D721Med (cell line): ENCODE measurements at regions not wholly inside any gene's neighbourhood (a gene's known extent, or its start where the extent isn't known, plus 50 kb on each side); places are given as distances from the start of the nearest gene placed in this dataset.

Experiments
- DNase-seq: peaks from one replicate; pipeline ENCODE4 v3.0.0; 2011; ENCODE audit warnings: low spot score; ENCODE audit not compliant: insufficient read length
- FAIRE-seq: peaks from 2 replicates; lab custom pipeline; 2011; peaks lifted over from hg19 to GRCh38; lab: Jason Lieb, UNC
- TF ChIP-seq, protein P1 (sequence below): IDR thresholded peaks from 2 replicates; pipeline ENCODE4 v1.5.1; 2012; ENCODE audit warnings: mild to moderate bottlenecking, control low read depth; ENCODE audit not compliant: insufficient read depth; ENCODE audit errors: missing control alignments

GRCh38 chr2:81835321-81836000 is 1530.9 kb upstream of the LRRTM1 start:
- TF ChIP-seq, protein P1, sequence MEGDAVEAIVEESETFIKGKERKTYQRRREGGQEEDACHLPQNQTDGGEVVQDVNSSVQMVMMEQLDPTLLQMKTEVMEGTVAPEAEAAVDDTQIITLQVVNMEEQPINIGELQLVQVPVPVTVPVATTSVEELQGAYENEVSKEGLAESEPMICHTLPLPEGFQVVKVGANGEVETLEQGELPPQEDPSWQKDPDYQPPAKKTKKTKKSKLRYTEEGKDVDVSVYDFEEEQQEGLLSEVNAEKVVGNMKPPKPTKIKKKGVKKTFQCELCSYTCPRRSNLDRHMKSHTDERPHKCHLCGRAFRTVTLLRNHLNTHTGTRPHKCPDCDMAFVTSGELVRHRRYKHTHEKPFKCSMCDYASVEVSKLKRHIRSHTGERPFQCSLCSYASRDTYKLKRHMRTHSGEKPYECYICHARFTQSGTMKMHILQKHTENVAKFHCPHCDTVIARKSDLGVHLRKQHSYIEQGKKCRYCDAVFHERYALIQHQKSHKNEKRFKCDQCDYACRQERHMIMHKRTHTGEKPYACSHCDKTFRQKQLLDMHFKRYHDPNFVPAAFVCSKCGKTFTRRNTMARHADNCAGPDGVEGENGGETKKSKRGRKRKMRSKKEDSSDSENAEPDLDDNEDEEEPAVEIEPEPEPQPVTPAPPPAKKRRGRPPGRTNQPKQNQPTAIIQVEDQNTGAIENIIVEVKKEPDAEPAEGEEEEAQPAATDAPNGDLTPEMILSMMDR: no peak
- FAIRE-seq (no peak), DNase-seq (no peak)

GRCh38 chr2:81786811-81787210 is 1482.3 kb upstream of the LRRTM1 start:
- FAIRE-seq: no peak
- no peak for DNase-seq
- TF ChIP-seq, protein P1: no peak

DNA sequence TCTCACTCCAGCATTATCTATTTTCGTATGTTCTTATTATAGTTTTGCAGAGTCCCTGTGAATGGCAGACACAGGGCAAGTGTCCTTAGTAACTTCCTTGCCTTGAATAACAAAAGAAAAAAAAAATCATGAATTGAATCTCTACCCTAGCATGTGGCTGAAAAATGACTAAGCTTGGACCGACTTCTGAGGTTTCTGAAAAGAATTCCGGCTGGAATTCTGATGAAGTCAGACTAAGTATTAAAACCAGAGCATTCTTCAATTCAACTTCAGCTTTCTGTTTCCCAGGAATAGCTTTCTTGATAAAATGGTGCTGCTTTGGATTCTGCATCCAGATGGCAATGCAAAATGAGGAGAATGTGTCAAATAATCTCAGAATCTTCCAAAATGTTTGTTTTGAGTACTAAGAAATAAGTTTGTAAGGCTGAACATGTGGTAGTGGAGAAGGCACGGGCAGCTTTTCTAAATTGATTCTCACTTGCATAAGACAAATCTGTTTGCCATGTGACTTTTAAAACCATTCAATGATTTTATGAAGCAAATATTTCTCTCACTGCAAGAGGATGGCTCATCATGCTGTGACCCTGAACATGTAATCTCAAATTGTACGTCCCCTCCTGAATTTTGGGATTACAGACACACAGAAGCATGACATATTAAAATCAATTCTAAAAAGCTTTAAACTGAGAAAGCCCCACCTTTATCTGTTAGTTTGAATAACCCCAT is 1462.8 kb upstream of the LRRTM1 start:
- DNase-seq (no peak), FAIRE-seq (no peak)
- TF ChIP-seq, protein P1: no peak

GRCh38 chr2:81747481-81748070 is 1443.0 kb upstream of the LRRTM1 start:
- TF ChIP-seq, protein P1: no peak
- DNase-seq (no peak), FAIRE-seq (peak; percentile 96)

GRCh38 chr2:81739966-81740365 is 1435.4 kb upstream of the LRRTM1 start:
- no peak for DNase-seq
- FAIRE-seq: no peak
- TF ChIP-seq, protein P1: no peak

DNA sequence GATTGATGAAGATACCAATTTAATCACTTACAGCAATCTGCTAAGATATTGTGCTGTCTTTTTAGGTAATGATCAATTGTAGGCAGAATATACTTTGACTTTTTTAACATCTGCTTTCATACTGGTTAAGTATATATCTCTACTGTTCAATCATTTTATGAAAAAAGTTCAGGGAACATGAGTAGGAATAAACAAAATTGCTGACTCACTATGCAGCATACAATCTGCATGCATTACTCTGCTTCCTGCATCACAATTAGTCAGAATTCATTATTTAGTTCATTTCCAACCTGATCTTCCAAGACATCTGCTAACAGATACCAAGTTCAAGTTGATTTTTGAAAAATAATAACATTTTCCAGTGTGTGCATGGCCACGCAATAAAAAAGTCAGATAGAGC is 1430.4 kb upstream of the LRRTM1 start:
- DNase-seq (no peak), FAIRE-seq (no peak)
- TF ChIP-seq, protein P1: no peak
